ENCODE measurements at regions not wholly inside any gene's neighbourhood (a gene's known extent, or its start where the extent isn't known, plus 50 kb on each side); places are given as distances from the start of the nearest gene placed in this dataset.

GRCh38 chr9:82191082-82191770 lies 202.7 kb downstream of the SPATA31D1 start:
- no peak overlapping the region for H3K27ac ChIP-seq
- H3K27me3 ChIP-seq (replicated peaks): no peaks in the 10 kb centered on the region
- no peaks in the 10 kb centered on the region for H3K36me3 ChIP-seq
- no peaks in the 10 kb centered on the region; the same call in 1 of the 2 replicates for H3K9me3 ChIP-seq (replicated peaks)
- H3K4me3 ChIP-seq: no peak overlapping the region
- no peaks in the 10 kb centered on the region for H3K4me1 ChIP-seq (replicated peaks)
- no peak for DNase-seq (ENCODE audit: low read depth in 1 of 2, low spot score in 2 of 2)

DNA sequence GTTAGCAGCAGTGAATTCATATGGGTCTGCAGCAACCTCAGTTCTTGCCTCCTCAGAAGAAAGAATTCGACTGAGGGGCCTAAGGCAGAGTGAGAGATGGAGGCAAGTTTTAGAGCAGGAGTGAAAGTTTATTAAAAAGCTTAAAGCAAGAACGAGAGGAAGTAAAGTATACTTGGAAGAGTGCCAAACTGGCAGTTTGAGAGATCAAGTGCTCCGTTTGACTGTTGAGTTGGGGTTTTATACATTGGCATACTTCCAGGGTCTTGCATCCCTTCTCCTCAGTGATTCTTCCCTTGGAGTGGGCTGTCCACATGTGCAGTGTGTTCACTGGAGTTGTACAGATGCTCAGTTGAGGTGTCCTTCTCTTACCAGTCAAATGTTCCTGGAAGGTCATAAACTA lies 203.6 kb downstream of the SPATA31D1 start:
- H3K4me3 ChIP-seq: no peak overlapping the region
- no peaks in the 10 kb centered on the region for H3K36me3 ChIP-seq
- DNase-seq (ENCODE audit: low read depth in 1 of 2, low spot score in 2 of 2): no peak
- no peak overlapping the region for H3K27ac ChIP-seq
- no peaks in the 10 kb centered on the region for H3K27me3 ChIP-seq (replicated peaks)
- no peaks in the 10 kb centered on the region; the same call in 1 of the 2 replicates for H3K9me3 ChIP-seq (replicated peaks)
- H3K4me1 ChIP-seq (replicated peaks): no peaks in the 10 kb centered on the region

DNA sequence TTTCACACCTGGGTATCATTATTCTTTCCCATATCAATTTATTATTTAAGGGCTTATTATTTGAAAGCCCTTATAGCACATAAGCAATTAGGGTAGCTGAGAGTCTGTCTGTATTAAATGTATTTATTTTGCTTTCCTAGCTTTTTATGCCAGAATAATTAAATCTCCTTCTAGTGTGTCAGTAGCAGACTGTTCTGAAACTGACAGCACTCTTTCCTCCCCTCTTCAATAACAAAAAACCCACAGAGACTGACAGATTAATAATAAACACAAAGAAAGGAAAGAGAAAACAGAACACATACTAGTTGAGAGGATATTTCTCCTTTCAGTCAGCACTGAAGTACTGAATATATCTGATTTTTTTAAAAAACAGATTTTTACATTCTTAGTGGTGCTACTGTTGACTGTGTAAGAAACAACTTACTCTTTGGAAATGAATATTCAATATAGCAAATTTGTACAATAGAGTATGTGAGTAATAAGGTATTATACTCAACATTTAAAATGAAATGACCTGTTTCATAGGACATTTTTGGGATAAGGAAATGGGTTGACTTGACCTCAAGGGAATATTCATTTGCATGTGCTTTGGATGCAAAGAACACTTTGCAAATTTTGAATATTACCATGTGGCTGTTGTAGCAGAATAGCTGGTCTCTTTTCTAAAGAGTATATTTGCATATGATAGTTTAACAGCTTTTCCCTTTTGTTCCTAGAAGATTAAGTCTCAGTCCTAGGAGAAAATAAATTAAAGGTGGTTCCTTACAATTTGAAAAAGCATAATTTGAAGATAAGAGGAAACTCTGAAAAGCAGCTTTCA lies 208.3 kb downstream of the SPATA31D1 start:
- no peak for DNase-seq (ENCODE audit: low read depth in 1 of 2, low spot score in 2 of 2)
- H3K36me3 ChIP-seq: no peaks in the 10 kb centered on the region
- no peak overlapping the region for H3K27ac ChIP-seq
- H3K9me3 ChIP-seq (replicated peaks): no peaks in the 10 kb centered on the region; the same call in 1 of the 2 replicates
- H3K27me3 ChIP-seq (replicated peaks): no peaks in the 10 kb centered on the region
- H3K4me1 ChIP-seq (replicated peaks): no peaks in the 10 kb centered on the region
- no peak overlapping the region for H3K4me3 ChIP-seq

DNA sequence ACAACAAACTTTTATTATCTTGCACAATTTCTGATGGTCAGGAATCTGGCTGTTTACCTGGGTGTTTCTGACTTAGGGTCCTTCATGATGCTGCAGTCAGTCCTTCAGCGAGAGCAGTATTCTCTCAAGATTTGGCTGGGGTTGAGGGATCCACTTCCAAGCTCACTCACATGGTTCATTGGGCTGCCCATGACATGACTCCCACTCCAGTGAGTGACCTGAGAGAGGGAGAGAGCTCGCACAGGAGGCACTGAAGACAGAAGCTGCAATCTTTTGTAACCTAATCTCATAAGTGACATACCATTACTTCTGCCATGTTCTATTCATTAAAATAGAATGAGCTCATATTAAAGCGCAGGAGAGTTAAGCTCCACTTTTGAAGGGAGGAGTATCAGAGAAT lies 212.6 kb downstream of the SPATA31D1 start:
- DNase-seq (ENCODE audit: low read depth in 1 of 2, low spot score in 2 of 2): no peak
- no peaks in the 10 kb centered on the region for H3K27me3 ChIP-seq (replicated peaks)
- H3K9me3 ChIP-seq (replicated peaks): no peaks in the 10 kb centered on the region
- no peak overlapping the region for H3K4me3 ChIP-seq
- H3K36me3 ChIP-seq: no peaks in the 10 kb centered on the region
- H3K4me1 ChIP-seq (replicated peaks): no peaks in the 10 kb centered on the region
- no peak overlapping the region for H3K27ac ChIP-seq

DNA sequence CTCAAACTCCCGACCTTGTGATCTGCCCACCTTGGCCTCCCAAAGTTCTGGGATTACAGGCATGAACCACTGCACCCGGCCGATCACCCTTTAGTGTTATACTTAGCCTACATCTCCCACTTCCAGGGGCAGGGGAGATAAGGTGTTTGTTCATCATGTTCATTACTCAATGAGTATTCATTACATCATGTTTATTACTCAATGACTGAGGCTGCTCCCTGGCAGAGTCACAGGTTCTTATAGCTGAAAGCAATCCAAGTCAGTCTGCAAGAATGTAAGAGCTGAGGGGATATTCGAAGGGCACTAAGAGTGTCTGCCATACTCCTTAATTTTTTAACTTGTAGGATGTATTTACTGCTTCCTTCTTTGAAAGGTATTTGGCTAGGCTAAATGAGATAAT lies 214.2 kb downstream of the SPATA31D1 start:
- no peaks in the 10 kb centered on the region for H3K9me3 ChIP-seq (replicated peaks)
- H3K36me3 ChIP-seq: no peaks in the 10 kb centered on the region
- no peaks in the 10 kb centered on the region for H3K27me3 ChIP-seq (replicated peaks)
- H3K4me3 ChIP-seq: no peak overlapping the region
- no peak for DNase-seq (ENCODE audit: low read depth in 1 of 2, low spot score in 2 of 2)
- H3K27ac ChIP-seq: no peak overlapping the region
- no peaks in the 10 kb centered on the region for H3K4me1 ChIP-seq (replicated peaks)

- H3K4me1 ChIP-seq (replicated peaks): no peaks in the 10 kb centered on the region
- no peak overlapping the region for H3K4me3 ChIP-seq
- H3K9me3 ChIP-seq (replicated peaks): no peaks in the 10 kb centered on the region
- H3K27ac ChIP-seq: no peak overlapping the region
- DNase-seq (ENCODE audit: low read depth in 1 of 2, low spot score in 2 of 2): no peak
- no peaks in the 10 kb centered on the region for H3K36me3 ChIP-seq
- H3K27me3 ChIP-seq (replicated peaks): no peaks in the 10 kb centered on the region
Observed at GRCh38 chr9:82206490-82206889, 217.9 kb downstream of the SPATA31D1 start.

DNA sequence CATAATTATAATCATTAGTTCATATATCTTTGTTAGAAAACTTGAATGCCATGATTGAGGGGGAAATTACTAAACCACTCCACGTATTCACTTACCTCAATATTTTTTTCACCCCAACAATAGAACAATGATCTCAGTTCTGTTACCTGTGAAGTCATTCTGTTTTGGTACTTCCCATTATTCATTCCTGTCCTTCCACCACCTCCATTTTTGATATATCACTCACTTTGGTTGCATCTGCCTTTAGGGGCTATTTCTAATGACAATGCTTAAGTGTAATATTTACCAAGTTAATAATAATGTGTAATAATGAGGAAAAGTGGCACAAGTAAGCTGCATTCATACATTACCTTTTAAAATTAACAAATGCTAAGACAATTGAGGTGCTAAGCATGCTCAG lies 218.4 kb downstream of the SPATA31D1 start:
- H3K27me3 ChIP-seq (replicated peaks): no peaks in the 10 kb centered on the region

GRCh38 chr9:82208741-82209450 lies 220.3 kb downstream of the SPATA31D1 start:
- no peaks in the 10 kb centered on the region for H3K27me3 ChIP-seq (replicated peaks)
- H3K4me3 ChIP-seq: no peak overlapping the region
- H3K27ac ChIP-seq: no peak overlapping the region
- DNase-seq (ENCODE audit: low read depth in 1 of 2, low spot score in 2 of 2): no peak
- H3K4me1 ChIP-seq (replicated peaks): no peaks in the 10 kb centered on the region
- no peaks in the 10 kb centered on the region for H3K36me3 ChIP-seq
- no peaks in the 10 kb centered on the region for H3K9me3 ChIP-seq (replicated peaks)

More for the DNA sequence above, 218.4 kb downstream of the SPATA31D1 start:
- H3K9me3 ChIP-seq (replicated peaks): no peaks in the 10 kb centered on the region
- H3K27ac ChIP-seq: no peak overlapping the region
- H3K4me3 ChIP-seq: no peak overlapping the region
- DNase-seq (ENCODE audit: low read depth in 1 of 2, low spot score in 2 of 2): no peak
- no peaks in the 10 kb centered on the region for H3K4me1 ChIP-seq (replicated peaks)
- no peaks in the 10 kb centered on the region for H3K36me3 ChIP-seq

DNA sequence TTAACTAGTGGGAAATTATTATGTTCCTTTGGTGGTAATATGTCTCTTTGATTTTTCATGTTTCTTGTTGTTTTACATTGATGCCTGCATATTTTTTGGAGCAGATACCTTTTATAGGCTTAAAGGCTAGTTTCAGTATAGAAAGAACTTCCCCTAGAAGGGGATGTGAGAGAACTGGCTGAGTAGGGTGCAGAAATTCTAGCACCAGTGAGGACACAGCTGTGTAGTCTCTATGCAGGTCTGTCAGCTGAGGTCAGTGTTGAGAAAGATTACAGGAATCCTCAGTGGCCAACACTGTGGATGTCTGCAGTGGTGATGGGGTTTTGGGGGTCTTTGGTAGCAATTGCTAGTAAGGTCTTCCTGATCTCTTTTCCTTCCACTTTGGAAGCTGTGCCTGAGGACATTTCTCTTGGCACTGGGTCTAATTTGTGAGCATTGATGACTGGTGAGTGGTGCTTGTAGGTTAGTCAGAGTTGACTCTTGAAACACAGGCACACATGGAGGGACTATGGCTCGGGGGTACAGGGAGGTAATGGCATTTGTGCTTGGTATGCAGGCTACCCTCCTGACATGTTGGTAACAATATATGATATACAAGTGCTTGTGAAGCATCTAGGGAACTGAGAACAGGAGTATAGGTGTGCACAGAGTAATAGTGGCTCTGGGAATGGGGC lies 221.4 kb downstream of the SPATA31D1 start:
- Histone ChIP-seq H3K36me3 (no peaks in the 10 kb centered on the region), H3K27me3 (replicated peaks) (no peaks in the 10 kb centered on the region)
- DNase-seq (ENCODE audit: low read depth in 1 of 2, low spot score in 2 of 2): no peak

GRCh38 chr9:82212885-82213284 lies 224.3 kb downstream of the SPATA31D1 start:
- DNase-seq (ENCODE audit: low read depth in 1 of 2, low spot score in 2 of 2): no peak
- no peak overlapping the region for H3K4me3 ChIP-seq
- H3K27me3 ChIP-seq (replicated peaks): no peaks in the 10 kb centered on the region
- H3K4me1 ChIP-seq (replicated peaks): no peaks in the 10 kb centered on the region
- H3K9me3 ChIP-seq (replicated peaks): no peaks in the 10 kb centered on the region
- H3K36me3 ChIP-seq: no peaks in the 10 kb centered on the region
- no peak overlapping the region for H3K27ac ChIP-seq

More for the DNA sequence above, 221.4 kb downstream of the SPATA31D1 start:
- no peak overlapping the region for H3K4me3 ChIP-seq
- H3K4me1 ChIP-seq (replicated peaks): no peaks in the 10 kb centered on the region
- H3K27ac ChIP-seq: no peak overlapping the region
- H3K9me3 ChIP-seq (replicated peaks): no peaks in the 10 kb centered on the region

DNA sequence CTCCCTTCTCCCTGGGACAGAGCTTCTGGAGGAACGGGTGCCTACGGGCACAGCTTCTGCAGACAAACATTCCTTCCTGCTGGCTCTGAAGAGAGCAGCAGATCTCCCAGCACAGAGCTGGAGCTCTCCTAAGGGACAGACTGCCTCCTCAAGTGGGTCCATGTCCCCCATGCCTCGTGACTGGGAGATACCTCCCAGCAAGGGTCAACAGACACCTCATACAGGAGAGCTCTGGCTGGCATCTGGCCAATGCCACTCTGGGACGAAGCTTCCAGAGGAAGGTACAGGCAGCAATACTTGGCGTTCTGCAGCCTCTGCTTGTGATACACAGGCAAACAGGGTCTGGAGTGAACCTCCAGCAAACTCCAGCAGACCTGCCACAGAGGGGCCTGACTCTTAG lies 227.9 kb downstream of the SPATA31D1 start:
- Histone ChIP-seq H3K4me1 (replicated peaks) (no peaks in the 10 kb centered on the region), H3K27me3 (replicated peaks) (no peaks in the 10 kb centered on the region), H3K36me3 (no peaks in the 10 kb centered on the region), H3K4me3 (no peak overlapping the region), H3K9me3 (replicated peaks) (no peaks in the 10 kb centered on the region), H3K27ac (no peak overlapping the region)
- DNase-seq (ENCODE audit: low read depth in 1 of 2, low spot score in 2 of 2): no peak

DNA sequence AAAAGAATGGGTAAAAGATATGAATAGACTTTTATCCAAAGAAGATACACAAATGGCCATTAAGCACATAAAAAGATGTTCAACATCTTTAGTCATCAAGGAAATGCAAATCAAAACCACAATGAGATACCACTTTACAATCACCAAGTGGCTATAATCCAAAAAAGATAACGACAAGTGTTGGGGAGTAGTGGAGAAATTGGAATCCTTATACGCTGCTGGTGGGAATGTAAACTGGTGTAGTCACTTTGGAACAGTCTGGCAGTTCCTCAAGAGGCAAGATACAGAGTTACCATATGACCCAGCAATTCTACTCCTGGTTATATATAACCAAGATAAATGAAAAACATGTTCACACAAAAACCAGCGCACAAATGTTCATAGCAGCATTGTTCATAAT lies 234.9 kb downstream of the SPATA31D1 start:
- Histone ChIP-seq H3K36me3 (no peaks in the 10 kb centered on the region), H3K27ac (no peak overlapping the region), H3K27me3 (replicated peaks) (no peaks in the 10 kb centered on the region), H3K4me3 (no peak overlapping the region), H3K4me1 (replicated peaks) (no peaks in the 10 kb centered on the region), H3K9me3 (replicated peaks) (no peaks in the 10 kb centered on the region)
- DNase-seq (ENCODE audit: low read depth in 1 of 2, low spot score in 2 of 2): no peak

- H3K36me3 ChIP-seq: no peaks in the 10 kb centered on the region
- 0 out of 2 replicates have a peak, but pooled peaks cover 4% of the 10 kb centered on the region for H3K9me3 ChIP-seq (replicated peaks)
- no peaks in the 10 kb centered on the region for H3K4me1 ChIP-seq (replicated peaks)
- no peak overlapping the region for H3K4me3 ChIP-seq
- no peak overlapping the region for H3K27ac ChIP-seq
- DNase-seq (ENCODE audit: low read depth in 1 of 2, low spot score in 2 of 2): no peak
- H3K27me3 ChIP-seq (replicated peaks): no peaks in the 10 kb centered on the region
Observed at GRCh38 chr9:82231411-82231810, 242.8 kb downstream of the SPATA31D1 start.

Measured in SJSA1 (cell line).